Osteoblast (primary cell): ENCODE measurements at regions not wholly inside any gene's neighbourhood (a gene's known extent, or its start where the extent isn't known, plus 50 kb on each side); places are given as distances from the start of the nearest gene placed in this dataset.

ENCODE experiments used
- DNase-seq: peaks from one replicate; pipeline ENCODE4 v3.0.0; 2011; ENCODE audit warnings: low spot score, mixed read lengths; ENCODE audit not compliant: insufficient read length; ENCODE audit errors: missing footprints
- H2AFZ ChIP-seq: 2 replicates; pipeline ENCODE4 v1.6.0; 2011; ENCODE audit warnings: mild to moderate bottlenecking, low read length
- H3K27ac ChIP-seq: 2 replicates; pipeline ENCODE4 v1.5.1; 2011; ENCODE audit warnings: mild to moderate bottlenecking, low read depth, low read length, moderate library complexity
- H3K27me3 ChIP-seq: 2 replicates; pipeline ENCODE4 v1.6.0; 2012; ENCODE audit warnings: mild to moderate bottlenecking, control low read depth, inconsistent platforms, low read length, moderate library complexity; ENCODE audit not compliant: insufficient read depth
- H3K36me3 ChIP-seq: 2 replicates; pipeline ENCODE4 v1.5.1; 2011; ENCODE audit warnings: mild to moderate bottlenecking, low read length, control low read depth, moderate library complexity; ENCODE audit not compliant: insufficient read depth
- H3K4me1 ChIP-seq: 2 replicates; pipeline ENCODE4 v1.5.1; 2011; ENCODE audit warnings: mild to moderate bottlenecking, low read length, control low read depth, moderate library complexity; ENCODE audit not compliant: insufficient read depth
- H3K4me2 ChIP-seq: 2 replicates; pipeline ENCODE4 v1.6.0; 2011; ENCODE audit warnings: mild to moderate bottlenecking, low read length; ENCODE audit not compliant: insufficient read depth
- H3K4me3 ChIP-seq: fragments of 200-600 bp; sonication (generic); 3 replicates; pipeline ENCODE4 v1.5.1; 2012; ENCODE audit warnings: mild to moderate bottlenecking, low read length, inconsistent platforms; ENCODE audit not compliant: insufficient read depth
- H3K79me2 ChIP-seq: 2 replicates; pipeline ENCODE4 v1.6.0; 2012; ENCODE audit warnings: mild to moderate bottlenecking, low read length, control low read depth, inconsistent platforms; ENCODE audit not compliant: insufficient read depth
- H3K9me3 ChIP-seq: 2 replicates; pipeline ENCODE4 v1.5.1; 2011; ENCODE audit warnings: low read depth, low read length, control low read depth
- H4K20me1 ChIP-seq: 2 replicates; pipeline ENCODE4 v1.6.0; 2012; ENCODE audit warnings: mild to moderate bottlenecking, low read length, control low read depth; ENCODE audit not compliant: insufficient read depth
- CTCF ChIP-seq: IDR thresholded peaks from 2 replicates; pipeline ENCODE4 v1.5.1; 2011; ENCODE audit warnings: mild to moderate bottlenecking, low read depth, low read length, moderate library complexity; ENCODE audit errors: extremely low read depth

- no peak overlapping the region for H3K27ac ChIP-seq
- H3K4me1 ChIP-seq: no peaks in the 10 kb centered on the region
- H3K4me2 ChIP-seq: no peak overlapping the region
- H4K20me1 ChIP-seq: no peaks in the 10 kb centered on the region
- no peak for TF ChIP-seq CTCF
- DNase-seq: no peak
- H3K9me3 ChIP-seq: no peaks in the 10 kb centered on the region
- H2AFZ ChIP-seq: no peak overlapping the region
- no peaks in the 10 kb centered on the region for H3K36me3 ChIP-seq
- H3K27me3 ChIP-seq: no peaks in the 10 kb centered on the region
- no peak overlapping the region for H3K4me3 ChIP-seq
- H3K79me2 ChIP-seq: no peaks in the 10 kb centered on the region
These were observed 119.2 kb upstream of the TNFSF11 start for GRCh38 chr13:42454749-42455148.

- no peaks in the 10 kb centered on the region for H3K27me3 ChIP-seq
- TF ChIP-seq CTCF: no peak
- H3K4me1 ChIP-seq: no peaks in the 10 kb centered on the region
- no peak overlapping the region for H3K4me3 ChIP-seq
- no peak overlapping the region for H3K27ac ChIP-seq
- no peaks in the 10 kb centered on the region for H3K36me3 ChIP-seq
- H3K9me3 ChIP-seq: no peaks in the 10 kb centered on the region
- H3K79me2 ChIP-seq: no peaks in the 10 kb centered on the region
- no peaks in the 10 kb centered on the region for H4K20me1 ChIP-seq
- H3K4me2 ChIP-seq: no peak overlapping the region
- no peak overlapping the region for H2AFZ ChIP-seq
- no peak for DNase-seq
These were observed 115.8 kb upstream of the TNFSF11 start for GRCh38 chr13:42458193-42458592.

- no peaks in the 10 kb centered on the region for H3K27me3 ChIP-seq
- H3K9me3 ChIP-seq: no peaks in the 10 kb centered on the region
- no peaks in the 10 kb centered on the region for H4K20me1 ChIP-seq
- no peak for TF ChIP-seq CTCF
- no peak overlapping the region for H3K4me2 ChIP-seq
- H3K79me2 ChIP-seq: no peaks in the 10 kb centered on the region
- no peaks in the 10 kb centered on the region for H3K4me1 ChIP-seq
- H3K4me3 ChIP-seq: no peak overlapping the region
- no peak overlapping the region for H3K27ac ChIP-seq
- no peak overlapping the region for H2AFZ ChIP-seq
- no peak for DNase-seq
- no peaks in the 10 kb centered on the region for H3K36me3 ChIP-seq
These were observed 107.8 kb upstream of the TNFSF11 start for GRCh38 chr13:42466123-42466522.

- Histone ChIP-seq H3K36me3 (no peaks in the 10 kb centered on the region), H3K4me3 (no peak overlapping the region), H4K20me1 (no peaks in the 10 kb centered on the region), H3K4me1 (no peaks in the 10 kb centered on the region), H3K9me3 (no peaks in the 10 kb centered on the region), H3K27ac (no peak overlapping the region), H2AFZ (no peak overlapping the region), H3K27me3 (no peaks in the 10 kb centered on the region), H3K4me2 (no peak overlapping the region), H3K79me2 (no peaks in the 10 kb centered on the region)
- no peak for DNase-seq
- TF ChIP-seq CTCF: no peak
These were observed 107.3 kb upstream of the TNFSF11 start for GRCh38 chr13:42466609-42467008.
